Adrenal gland (tissue), 9 donors: ENCODE measurements at regions not wholly inside any gene's neighbourhood (a gene's known extent, or its start where the extent isn't known, plus 50 kb on each side); places are given as distances from the start of the nearest gene placed in this dataset.

ENCODE experiments used
- DNase-seq, 7 donors: peaks; one replicate each; pipeline ENCODE4 v3.0.0-alpha.2; 2019 to 2020
- H3K27ac ChIP-seq, 5 donors: fragments of 200-600 bp; sonication (generic) in 4 of 5; 1 replicate in 3 of 5; 2 replicates in 2 of 5; pipeline versions ENCODE4 v1.5.1 to v1.8.0; 2016 to 2020; ENCODE audit warnings: mild to moderate bottlenecking in 1 of 5
- H3K27me3 ChIP-seq: fragments of 200-600 bp; 2 replicates; pipeline ENCODE4 v1.8.0; 2021
- H3K36me3 ChIP-seq, 2 donors: fragments of 200-600 bp; replicated peaks in 1 of 2; 1 replicate in 1 of 2; 2 replicates in 1 of 2; pipeline versions ENCODE4 v1.5.1 to v1.8.0; 2018 to 2022
- H3K4me1 ChIP-seq, 2 donors: fragments of 200-600 bp; replicated peaks in 1 of 2; 1 replicate in 1 of 2; 2 replicates in 1 of 2; pipeline versions ENCODE4 v1.5.1 to v1.8.0; 2018 to 2021
- H3K4me3 ChIP-seq, 4 donors: fragments of 200-600 bp; sonication (generic) in 3 of 4; one replicate each; pipeline ENCODE4 v1.5.1; 2016 to 2018
- H3K9me3 ChIP-seq, 3 donors: fragments of 200-600 bp; sonication (generic) in 1 of 3; replicated peaks in 1 of 3; 1 replicate in 2 of 3; 2 replicates in 1 of 3; pipeline versions ENCODE4 v1.5.1 to v1.8.0; 2016 to 2021
- POLR2A ChIP-seq, 2 donors: fragments of 450-650 bp; IDR thresholded peaks; one replicate each; pipeline ENCODE4 v1.6.1; 2017; ENCODE audit warnings: antibody characterized with exemption in 2 of 2, mild to moderate bottlenecking in 2 of 2, moderate library complexity in 1 of 2
- WGBS, 4 donors: extraction: QIAGEN DNeasy Blood & Tissue Kit in 2 of 4; methylation state at CpG; one replicate each; pipeline versions ENCODE4 v1.1.5 to v1.1.7; 2013 to 2017; 5-methylcytosine and 5-hydroxymethylcytosine counted together
- intact Hi-C, 2 donors: fragments of 100-400 bp; cut with DNase I; formaldehyde crosslinking; loops; one replicate each; pipeline versions ENCODE4 v1.14.1 to v1.15.0; 2022 to 2023
- TF ChIP-seq, protein P1 (sequence below), 6 experiments: fragments of 450-650 bp in 4 of 6; fragments of 200-600 bp in 2 of 6; sonication (generic) in 1 of 6; IDR thresholded peaks; 1 replicate in 5 of 6; 2 replicates in 1 of 6; pipeline versions ENCODE4 v1.5.1 to v1.8.0; 2016 to 2021; ENCODE audit warnings: antibody characterized with exemption in 6 of 6, mild to moderate bottlenecking in 2 of 6, moderate library complexity in 1 of 6
- donor health status: healthy with polysubstance abuse.
- donor health status: Bipolar disorder and iron deficiency.
- donor health status: DM: yes; HTN: yes; CAD: no.
- donor health status: DM: no; HTN: no; CAD: no.
- donor health status: DM: no; HTN: no; CAD: no.

GRCh38 chr2:150136893-150137292, 350.6 kb downstream of the RND3 start:
- Histone ChIP-seq H3K4me1 (no peaks in the 10 kb centered on the region), H3K27me3 (no peaks in the 10 kb centered on the region), H3K27ac (no peak overlapping the region), H3K9me3 (no peaks in the 10 kb centered on the region), H3K36me3 (no peaks in the 10 kb centered on the region), H3K4me3 (no peak overlapping the region)
- WGBS, 4 donors, result 82 to 98% (median 88%) methylated on average over 6 to 7 of the region's 7 CpGs
- DNase-seq, result no peak
- no peak for TF ChIP-seq POLR2A (IDR thresholded peaks at IDR 0.05)
- TF ChIP-seq, protein P1, sequence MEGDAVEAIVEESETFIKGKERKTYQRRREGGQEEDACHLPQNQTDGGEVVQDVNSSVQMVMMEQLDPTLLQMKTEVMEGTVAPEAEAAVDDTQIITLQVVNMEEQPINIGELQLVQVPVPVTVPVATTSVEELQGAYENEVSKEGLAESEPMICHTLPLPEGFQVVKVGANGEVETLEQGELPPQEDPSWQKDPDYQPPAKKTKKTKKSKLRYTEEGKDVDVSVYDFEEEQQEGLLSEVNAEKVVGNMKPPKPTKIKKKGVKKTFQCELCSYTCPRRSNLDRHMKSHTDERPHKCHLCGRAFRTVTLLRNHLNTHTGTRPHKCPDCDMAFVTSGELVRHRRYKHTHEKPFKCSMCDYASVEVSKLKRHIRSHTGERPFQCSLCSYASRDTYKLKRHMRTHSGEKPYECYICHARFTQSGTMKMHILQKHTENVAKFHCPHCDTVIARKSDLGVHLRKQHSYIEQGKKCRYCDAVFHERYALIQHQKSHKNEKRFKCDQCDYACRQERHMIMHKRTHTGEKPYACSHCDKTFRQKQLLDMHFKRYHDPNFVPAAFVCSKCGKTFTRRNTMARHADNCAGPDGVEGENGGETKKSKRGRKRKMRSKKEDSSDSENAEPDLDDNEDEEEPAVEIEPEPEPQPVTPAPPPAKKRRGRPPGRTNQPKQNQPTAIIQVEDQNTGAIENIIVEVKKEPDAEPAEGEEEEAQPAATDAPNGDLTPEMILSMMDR (IDR thresholded peaks at IDR 0.05), result no peak
- intact Hi-C loops, result no loop called here

DNA sequence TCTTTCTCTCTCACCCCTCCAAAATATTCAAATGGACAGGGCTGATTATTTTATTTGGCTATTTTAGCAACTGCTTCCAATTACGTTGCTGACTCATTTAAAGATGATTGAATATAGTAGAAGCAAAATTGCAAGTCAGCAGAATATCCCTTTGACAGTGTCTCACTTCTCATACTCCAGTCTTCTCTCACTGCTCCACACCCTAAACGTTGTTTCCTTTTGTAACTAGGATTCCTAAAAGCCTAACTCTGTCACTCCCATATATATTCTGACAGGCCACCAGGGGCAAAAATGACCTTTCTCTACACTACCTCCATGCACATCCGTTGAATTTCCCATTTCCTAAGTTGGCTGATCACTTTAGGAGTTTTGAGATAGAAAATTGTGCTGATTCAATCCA, 351.1 kb downstream of the RND3 start:
- no peak overlapping the region for H3K27ac ChIP-seq
- TF ChIP-seq, protein P1 (IDR thresholded peaks at IDR 0.05), result no peak
- TF ChIP-seq POLR2A (IDR thresholded peaks at IDR 0.05), result no peak

GRCh38 chr2:150135223-150135883, 352.1 kb downstream of the RND3 start:
- intact Hi-C loops, result no loop called here
- H3K27me3 ChIP-seq, result no peaks in the 10 kb centered on the region
- no peak overlapping the region for H3K27ac ChIP-seq
- no peak for TF ChIP-seq POLR2A (IDR thresholded peaks at IDR 0.05)
- TF ChIP-seq, protein P1 (IDR thresholded peaks at IDR 0.05), result no peak
- WGBS, 4 donors, result 86 to 91% (median 88%) methylated on average over 7 of the region's 7 CpGs
- no peaks in the 10 kb centered on the region for H3K4me1 ChIP-seq
- DNase-seq, result no peak
- no peaks in the 10 kb centered on the region for H3K36me3 ChIP-seq
- no peaks in the 10 kb centered on the region for H3K9me3 ChIP-seq
- no peak overlapping the region for H3K4me3 ChIP-seq

More for the DNA sequence above, 351.1 kb downstream of the RND3 start:
- no peaks in the 10 kb centered on the region for H3K27me3 ChIP-seq
- DNase-seq, result no peak
- WGBS, 4 donors, result 59 to 70% (median 63%) methylated on average over 3 of the region's 3 CpGs
- intact Hi-C loops, result no loop called here
- H3K36me3 ChIP-seq, result no peaks in the 10 kb centered on the region
- H3K4me1 ChIP-seq, result no peaks in the 10 kb centered on the region
- H3K4me3 ChIP-seq, result no peak overlapping the region
- no peaks in the 10 kb centered on the region for H3K9me3 ChIP-seq

- Histone ChIP-seq H3K4me1 (no peaks in the 10 kb centered on the region), H3K36me3 (no peaks in the 10 kb centered on the region), H3K27me3 (no peaks in the 10 kb centered on the region), H3K27ac (no peak overlapping the region), H3K9me3 (no peaks in the 10 kb centered on the region), H3K4me3 (no peak overlapping the region)
- no peak for TF ChIP-seq POLR2A (IDR thresholded peaks at IDR 0.05)
- TF ChIP-seq, protein P1 (IDR thresholded peaks at IDR 0.05), result no peak
- WGBS, 4 donors, result 68 to 76% (median 74%) methylated on average over 6 of the region's 6 CpGs
- no peak for DNase-seq
- intact Hi-C loops, result no loop called here
Observed at GRCh38 chr2:150134223-150134857, 353.1 kb downstream of the RND3 start.
